ENCODE measurements at regions not wholly inside any gene's neighbourhood (a gene's known extent, or its start where the extent isn't known, plus 50 kb on each side); places are given as distances from the start of the nearest gene placed in this dataset.

DNA sequence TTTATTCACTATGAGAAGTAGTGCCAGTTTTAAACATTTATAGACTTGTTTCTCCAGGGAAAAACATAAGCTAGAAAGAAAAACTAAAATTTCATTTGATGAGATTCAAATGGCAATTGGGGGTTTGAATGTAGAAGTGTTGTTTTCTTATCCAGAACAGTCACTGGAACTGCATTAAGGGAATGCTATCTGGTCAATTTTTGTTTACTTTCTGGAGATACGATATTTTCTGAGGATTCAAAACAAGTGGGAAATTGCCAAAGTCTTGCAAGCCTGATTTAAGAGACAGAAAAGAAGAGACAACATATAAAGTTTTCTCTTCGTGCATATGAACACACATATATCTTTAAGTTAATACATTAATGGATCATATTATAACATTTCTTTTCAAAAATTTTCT, 118.4 kb downstream of the NXNL2 start:
- TF ChIP-seq CTCF (IDR thresholded peaks at IDR 0.05; ENCODE audit: low read length): no peak
- TF ChIP-seq EZH2 (IDR thresholded peaks at IDR 0.05; ENCODE audit: borderline replicate concordance, low read length): no peak

Data from OCI-LY1 (cell line).